IMR-90 (cell line): ENCODE measurements at regions not wholly inside any gene's neighbourhood (a gene's known extent, or its start where the extent isn't known, plus 50 kb on each side); places are given as distances from the start of the nearest gene placed in this dataset.

ENCODE experiments used
- ATAC-seq: fragments of 200-7000 bp; cut with Tn5 transposase; 2 replicates; pipeline ENCODE4 v1.9.1; 2020; ENCODE audit warnings: low read depth, mild to moderate bottlenecking, moderate library complexity
- BruUV-seq: library from RNA; stranded (reverse); fragments of 400-500 nt; replicated peaks from 2 replicates; lab custom pipeline; 2021; lab: Mats Ljungman, UMichigan
- CTCF ChIA-PET: fragments of 300-600 bp; formaldehyde crosslinking; extraction: SDS; loops from one replicate; lab custom pipeline; 2021; ENCODE audit warnings: antibody characterized with exemption; lab: Yijun Ruan, JAX
- POLR2A ChIA-PET: fragments of 300-600 bp; sonication (Branson Sonifier 250); formaldehyde crosslinking; loops from one replicate; lab custom pipeline; 2022; ENCODE audit warnings: antibody characterized with exemption; ENCODE audit not compliant: unreplicated experiment; lab: Charles Lee
- DNase-seq: peaks from one replicate; pipeline ENCODE4 v3.0.0; 2013
- H2AFZ ChIP-seq: replicated peaks from 2 replicates; pipeline ENCODE3; 2013; ENCODE audit warnings: low read length, mild to moderate bottlenecking; ENCODE audit not compliant: poor library complexity
- H2AK5ac ChIP-seq: 2 replicates; pipeline ENCODE4 v1.6.1; 2013; ENCODE audit warnings: low read depth, low read length, inconsistent platforms
- H2AK9ac ChIP-seq: replicated peaks from 2 replicates; pipeline ENCODE3; 2013; ENCODE audit warnings: mild to moderate bottlenecking, low read depth, low read length, moderate library complexity; ENCODE audit not compliant: poor library complexity
- H2BK120ac ChIP-seq: 2 replicates; pipeline ENCODE4 v1.6.1; 2013; ENCODE audit warnings: low read depth, low read length, inconsistent platforms
- H2BK15ac ChIP-seq: 3 replicates; pipeline ENCODE4 v1.6.1; 2013; ENCODE audit warnings: low read depth, low read length, inconsistent platforms
- H2BK20ac ChIP-seq: 2 replicates; pipeline ENCODE4 v1.6.1; 2013; ENCODE audit warnings: low read depth, mild to moderate bottlenecking, inconsistent platforms, low read length, moderate library complexity
- H2BK5ac ChIP-seq: 2 replicates; pipeline ENCODE4 v1.6.1; 2013; ENCODE audit warnings: mild to moderate bottlenecking, low read depth, low read length, inconsistent platforms; ENCODE audit not compliant: poor library complexity, severe bottlenecking
- H3K14ac ChIP-seq: replicated peaks from 2 replicates; pipeline ENCODE4 v1.6.1; 2013; ENCODE audit warnings: low read depth, low read length, inconsistent platforms
- H3K18ac ChIP-seq: 2 replicates; pipeline ENCODE4 v1.6.1; 2013; ENCODE audit warnings: low read depth, low read length, control low read depth
- H3K23ac ChIP-seq: 2 replicates; pipeline ENCODE4 v1.6.1; 2013; ENCODE audit warnings: low read depth, low read length, inconsistent platforms
- H3K27ac ChIP-seq: 2 replicates; pipeline ENCODE4 v1.5.1; 2013; ENCODE audit warnings: mild to moderate bottlenecking, control low read depth, low read length; ENCODE audit not compliant: insufficient read depth
- H3K27me3 ChIP-seq: 2 replicates; pipeline ENCODE4 v1.6.1; 2013; ENCODE audit warnings: low read length; ENCODE audit not compliant: control insufficient read depth, insufficient read depth
- H3K36me3 ChIP-seq: 2 replicates; pipeline ENCODE4 v1.6.1; 2013; ENCODE audit warnings: low read length, mixed read lengths; ENCODE audit not compliant: control insufficient read depth, insufficient read depth
- H3K4ac ChIP-seq: 2 replicates; pipeline ENCODE4 v1.6.1; 2013; ENCODE audit warnings: low read depth, low read length, inconsistent platforms
- H3K4me1 ChIP-seq: 2 replicates; pipeline ENCODE4 v1.6.1; 2013; ENCODE audit warnings: low read length, mixed read lengths; ENCODE audit not compliant: control insufficient read depth, insufficient read depth
- H3K4me2 ChIP-seq: 2 replicates; pipeline ENCODE4 v1.6.1; 2013; ENCODE audit warnings: low read depth, mild to moderate bottlenecking, control low read depth, low read length, moderate library complexity
- H3K4me3 ChIP-seq: 2 replicates; pipeline ENCODE4 v1.5.1; 2013; ENCODE audit warnings: low read depth, mild to moderate bottlenecking, control low read depth, low read length, moderate library complexity; ENCODE audit not compliant: insufficient read depth
- H3K56ac ChIP-seq: 2 replicates; pipeline ENCODE4 v1.6.1; 2013; ENCODE audit warnings: low read length, inconsistent platforms; ENCODE audit not compliant: insufficient read depth; ENCODE audit errors: extremely low read depth
- H3K79me1 ChIP-seq, 2 experiments: 2 replicates each; pipeline ENCODE4 v1.6.1; 2013; ENCODE audit warnings: low read length in 2 of 2, inconsistent platforms in 1 of 2, low read depth in 1 of 2
- H3K9ac ChIP-seq: 2 replicates; pipeline ENCODE4 v1.6.1; 2013; ENCODE audit warnings: low read depth, low read length, control low read depth
- H3K9me1 ChIP-seq: 2 replicates; pipeline ENCODE4 v1.6.1; 2013; ENCODE audit warnings: low read length, inconsistent platforms; ENCODE audit not compliant: insufficient read depth
- H3K9me3 ChIP-seq: 2 replicates; pipeline ENCODE4 v1.6.1; 2013; ENCODE audit warnings: low read length; ENCODE audit not compliant: control insufficient read depth, insufficient read depth
- H4K20me1 ChIP-seq: 2 replicates; pipeline ENCODE4 v1.6.1; 2013; ENCODE audit warnings: low read length, inconsistent platforms; ENCODE audit not compliant: insufficient read depth
- H4K5ac ChIP-seq: 2 replicates; pipeline ENCODE4 v1.6.1; 2013; ENCODE audit warnings: mild to moderate bottlenecking, low read depth, low read length, control low read depth
- H4K8ac ChIP-seq, 2 experiments: 2 replicates each; pipeline ENCODE4 v1.6.1; 2013; ENCODE audit warnings: low read depth in 2 of 2, low read length in 2 of 2, control low read depth in 1 of 2, inconsistent platforms in 1 of 2
- H4K91ac ChIP-seq: 2 replicates; pipeline ENCODE4 v1.6.1; 2013; ENCODE audit warnings: low read depth, low read length, inconsistent platforms; ENCODE audit not compliant: insufficient read depth
- CEBPB ChIP-seq: IDR thresholded peaks from 2 replicates; pipeline ENCODE4 v1.6.1; 2012; ENCODE audit warnings: low read depth, low read length, improper control_type of control experiment
- MXI1 ChIP-seq: IDR thresholded peaks from 2 replicates; pipeline ENCODE4 v1.6.1; 2012; ENCODE audit warnings: low read depth, mild to moderate bottlenecking, low read length, moderate library complexity, borderline replicate concordance
- POLR2A ChIP-seq: IDR thresholded peaks from 2 replicates; pipeline ENCODE4 v1.6.1; 2012; ENCODE audit warnings: mild to moderate bottlenecking, low read depth, low read length
- RAD21 ChIP-seq: IDR thresholded peaks from 2 replicates; pipeline ENCODE4 v1.6.1; 2012; ENCODE audit warnings: low read length, improper control_type of control experiment
- SMC3 ChIP-seq: fragments of 150-350 bp; IDR thresholded peaks from 2 replicates; pipeline ENCODE4 v1.6.1; 2016; ENCODE audit warnings: low read depth, mild to moderate bottlenecking, antibody characterized with exemption, low read length, moderate library complexity
- USF2 ChIP-seq: fragments of 150-350 bp; IDR thresholded peaks from 2 replicates; pipeline ENCODE4 v1.6.1; 2017; ENCODE audit warnings: mild to moderate bottlenecking, antibody characterized with exemption, low read length, low read depth
- WGBS, 2 experiments: methylation state at CpG; one replicate each; pipeline versions ENCODE4 v1.1.5 to v1.1.7; 2013; ENCODE audit warnings: missing lambda C conversion rate in 2 of 2; ENCODE audit not compliant: insufficient read length in 1 of 2; ENCODE audit errors: extremely low coverage in 2 of 2; 5-methylcytosine and 5-hydroxymethylcytosine counted together
- dilution Hi-C: fragments of 300-500 bp; cut with HindIII; formaldehyde crosslinking; loops from one replicate; pipeline ENCODE4 v1.14.3; 2018; ENCODE audit warnings: low sequenced_read_pairs; ENCODE audit not compliant: unreplicated experiment
- in situ Hi-C: fragments of 300-500 bp; cut with MboI; formaldehyde crosslinking; loops from 3 replicates; pipeline ENCODE4 v1.14.3; 2019; ENCODE audit warnings: low sequenced_read_pairs, inconsistent platforms, mixed read lengths
- intact Hi-C: fragments of 100-400 bp; cut with micrococcal nuclease; formaldehyde crosslinking; loops from 2 replicates; pipeline ENCODE4 v1.10.0; 2022

GRCh38 chr10:117950408-117950807, 96.3 kb downstream of the RAB11FIP2 start:
- Histone ChIP-seq H3K79me1 (no peaks in the 10 kb centered on the region), H3K4ac (no peak overlapping the region), H4K91ac (no peak overlapping the region), H2AFZ (no peak overlapping the region), H3K4me3 (no peak overlapping the region), H2AK5ac (no peak overlapping the region), H4K5ac (no peak overlapping the region), H3K9me3 (no peaks in the 10 kb centered on the region), H2BK5ac (no peak overlapping the region), H2BK15ac (no peak overlapping the region), H3K56ac (no peak overlapping the region), H3K14ac (no peak overlapping the region), H3K23ac (no peak overlapping the region), H4K8ac (no peak overlapping the region), H3K9me1 (no peaks in the 10 kb centered on the region), H2BK120ac (no peak overlapping the region), H3K9ac (no peak overlapping the region), H3K4me1 (no peaks in the 10 kb centered on the region), H3K27ac (no peak overlapping the region), H2BK20ac (no peak overlapping the region), H3K27me3 (peaks cover 1% of the 10 kb centered on the region; the same call in 1 of the 2 replicates), H4K20me1 (no peaks in the 10 kb centered on the region), H3K18ac (no peak overlapping the region), H3K36me3 (no peaks in the 10 kb centered on the region), H3K4me2 (no peak overlapping the region), H2AK9ac (no peak overlapping the region)
- no peak for DNase-seq
- ATAC-seq = no peak
- in situ Hi-C loops (no loop called here), intact Hi-C loops (no loop called here), dilution Hi-C loops (no loop called here)
- WGBS, 2 experiments = no CpG with 5 or more reads among the region's 3 CpGs
- BruUV-seq = no TSS peak
- ChIA-PET POLR2A (no interaction called here), CTCF (no interaction called here)
- TF ChIP-seq USF2 (no peak), POLR2A (no peak), CEBPB (no peak), RAD21 (no peak), SMC3 (no peak), MXI1 (no peak)
